GM23338 (cell line): ENCODE measurements at regions not wholly inside any gene's neighbourhood (a gene's known extent, or its start where the extent isn't known, plus 50 kb on each side); places are given as distances from the start of the nearest gene placed in this dataset.

Source experiments
- CTCF ChIP-seq, 2 experiments: fragments of 200-600 bp in 1 of 2; sonication (generic) in 1 of 2; conservative IDR thresholded peaks; 2 replicates each; pipeline versions ENCODE4 v1.5.1 to v1.6.1; 2016 to 2017; ENCODE audit warnings: antibody characterized with exemption in 2 of 2, low read depth in 2 of 2, mild to moderate bottlenecking in 2 of 2, moderate library complexity in 1 of 2
- EZH2phosphoT487 ChIP-seq: fragments of 200-600 bp; sonication (generic); IDR thresholded peaks from one replicate; pipeline ENCODE4 v1.8.1; 2018; ENCODE audit warnings: antibody characterized with exemption; ENCODE audit not compliant: unreplicated experiment
- JUNB ChIP-seq: IDR thresholded peaks from one replicate; pipeline ENCODE4 v1.6.1; 2016; ENCODE audit warnings: antibody characterized with exemption; ENCODE audit not compliant: unreplicated experiment
- NANOG ChIP-seq: IDR thresholded peaks from 2 replicates; pipeline ENCODE4 v1.6.1; 2016; ENCODE audit warnings: antibody characterized with exemption, borderline replicate concordance
- POLR2AphosphoS5 ChIP-seq: IDR thresholded peaks from 2 replicates; pipeline ENCODE4 v1.6.1; 2016; ENCODE audit warnings: antibody characterized with exemption, low read depth
- REST ChIP-seq: IDR thresholded peaks from one replicate; pipeline ENCODE4 v1.6.1; 2018; ENCODE audit warnings: antibody characterized with exemption; ENCODE audit not compliant: unreplicated experiment

GRCh38 chr13:95360052-95360451 is 58.8 kb upstream of the ABCC4 start:
- TF ChIP-seq CTCF (conservative IDR thresholded peaks at IDR 0.05; ENCODE audit: low read depth in 2 of 2) (no peak), NANOG (no peak), REST (no peak), POLR2AphosphoS5 (no peak), EZH2phosphoT487 (no peak), JUNB (no peak)
